ENCODE measurements at regions not wholly inside any gene's neighbourhood (a gene's known extent, or its start where the extent isn't known, plus 50 kb on each side); places are given as distances from the start of the nearest gene placed in this dataset.
"Not testable (repeated sequence)": the region's sequence is repeated elsewhere in the genome, so short reads cannot be mapped to it uniquely, and the experiment has no call there.

GRCh38 chr20:30348932-30349331 lies 908.5 kb upstream of the DEFB115 start:
- ATAC-seq, result not testable (repeated sequence)
- 29 to 64% (median 40%) methylated on average over 6 of the region's 6 CpGs for WGBS, 3 donors

DNA sequence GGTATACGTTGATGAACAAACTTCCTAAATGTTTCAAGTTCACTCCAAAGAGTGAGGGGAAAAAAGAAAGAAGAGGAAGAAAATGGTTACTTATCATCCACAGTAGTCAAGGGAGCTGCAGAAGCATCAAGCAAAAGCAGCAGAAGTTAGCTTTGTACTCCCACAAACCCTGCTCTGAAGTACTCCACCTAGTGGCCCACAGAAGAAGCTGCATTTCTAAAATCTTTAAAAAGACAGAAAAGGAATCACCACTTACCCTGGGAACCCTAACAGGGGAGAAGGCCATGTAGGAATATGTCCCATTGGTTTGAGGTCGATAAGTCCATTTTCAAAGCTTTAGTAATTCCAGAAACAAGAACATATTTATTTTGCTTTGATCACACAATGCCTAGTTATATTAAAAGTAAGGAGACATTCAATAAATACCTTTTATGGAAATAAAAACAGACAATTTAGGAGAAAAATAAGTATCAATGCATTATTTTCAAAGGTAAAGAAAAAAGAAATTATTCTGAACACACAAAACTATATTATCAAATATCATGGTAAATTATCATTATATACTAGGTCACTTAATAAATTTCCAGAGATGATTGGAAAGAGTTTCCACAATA lies 900.5 kb upstream of the DEFB115 start:
- H3K27me3 ChIP-seq (ENCODE audit: insufficient read depth in 3 of 3, low read length in 2 of 3); H3K36me3 ChIP-seq (ENCODE audit: insufficient read depth in 1 of 2, low read depth in 1 of 2); DNase-seq; H3K4me1 ChIP-seq; intact Hi-C loops (cut with DNase I); H3K27ac ChIP-seq; ATAC-seq; H3K9me3 ChIP-seq; H3K4me3 ChIP-seq: not testable (repeated sequence)
- TF ChIP-seq CTCF (IDR thresholded peaks at IDR 0.05), result peak; percentile 49
- 11 to 25% (median 18%) methylated on average over 2 of the region's 2 CpGs for WGBS, 3 donors

More at GRCh38 chr20:30348932-30349331, 908.5 kb upstream of the DEFB115 start:
- intact Hi-C loops (cut with DNase I); H3K4me3 ChIP-seq; DNase-seq; H3K36me3 ChIP-seq (ENCODE audit: insufficient read depth in 1 of 2, low read depth in 1 of 2); H3K27me3 ChIP-seq (ENCODE audit: insufficient read depth in 3 of 3, low read length in 2 of 3); H3K4me1 ChIP-seq; H3K27ac ChIP-seq; H3K9me3 ChIP-seq: not testable (repeated sequence)

GRCh38 chr20:30361756-30362155 lies 895.7 kb upstream of the DEFB115 start:
- H3K36me3 ChIP-seq (ENCODE audit: insufficient read depth in 1 of 2, low read depth in 1 of 2); H3K27ac ChIP-seq; H3K27me3 ChIP-seq (ENCODE audit: insufficient read depth in 3 of 3, low read length in 2 of 3); intact Hi-C loops (cut with DNase I); H3K4me1 ChIP-seq; H3K4me3 ChIP-seq; ATAC-seq; DNase-seq; H3K9me3 ChIP-seq: not testable (repeated sequence)
- WGBS, 3 donors, result 80 to 85% (median 83%) methylated on average over 12 to 13 of the region's 13 CpGs

GRCh38 chr20:30376430-30376766 lies 881.1 kb upstream of the DEFB115 start:
- WGBS, 3 donors, result 64 to 71% (median 70%) methylated on average over 14 of the region's 14 CpGs
- DNase-seq; H3K36me3 ChIP-seq (ENCODE audit: insufficient read depth in 1 of 2, low read depth in 1 of 2); ATAC-seq; H3K27me3 ChIP-seq (ENCODE audit: insufficient read depth in 3 of 3, low read length in 2 of 3); H3K4me1 ChIP-seq; H3K9me3 ChIP-seq; H3K27ac ChIP-seq; intact Hi-C loops (cut with DNase I): not testable (repeated sequence)
- peak overlapping the region; percentile 83 for H3K4me3 ChIP-seq

- 7 to 29% (median 8%) methylated on average over 55 to 70 of the region's 70 CpGs for WGBS, 3 donors
- DNase-seq, result peak; percentile 79 to 91
- TF ChIP-seq CTCF (IDR thresholded peaks at IDR 0.05), result peak; percentile 54
- Histone ChIP-seq H3K27ac (peak overlapping the region; percentile 75), H3K9me3 (no peaks in the 10 kb centered on the region), H3K36me3 (ENCODE audit: insufficient read depth in 1 of 2, low read depth in 1 of 2) (no peaks in the 10 kb centered on the region), H3K27me3 (ENCODE audit: insufficient read depth in 3 of 3, low read length in 2 of 3) (no peaks in the 10 kb centered on the region), H3K4me3 (peak overlapping the region; percentile 83), H3K4me1 (no peaks in the 10 kb centered on the region)
- intact Hi-C loops (cut with DNase I), result no loop called here
- peak; percentile 76 to 96 (median 83) for ATAC-seq
Measured at GRCh38 chr20:30376767-30377658, 880.5 kb upstream of the DEFB115 start.

DNA sequence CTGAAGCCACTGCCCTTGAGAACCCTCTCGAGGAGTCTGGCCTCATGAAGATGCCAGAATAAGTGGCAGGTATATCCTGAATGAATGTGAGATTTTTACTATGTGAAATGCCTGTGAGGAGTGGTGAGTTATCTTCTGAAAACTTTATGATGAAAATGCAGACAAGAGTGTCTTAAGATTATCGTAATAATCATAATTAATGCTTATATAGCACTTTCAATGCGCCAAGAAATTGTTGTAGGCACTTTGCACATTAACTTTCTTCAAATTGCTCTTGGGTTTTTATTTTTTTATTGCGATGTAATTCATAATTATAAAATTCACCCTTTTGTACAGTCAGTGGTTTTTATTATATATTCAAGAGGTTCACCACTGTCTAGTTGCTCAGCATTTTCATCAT lies 879.1 kb upstream of the DEFB115 start:
- H3K4me3 ChIP-seq, result peak overlapping the region; percentile 83
- H3K27me3 ChIP-seq (ENCODE audit: insufficient read depth in 3 of 3, low read length in 2 of 3); H3K27ac ChIP-seq; DNase-seq; H3K9me3 ChIP-seq; intact Hi-C loops (cut with DNase I); ATAC-seq; H3K36me3 ChIP-seq (ENCODE audit: insufficient read depth in 1 of 2, low read depth in 1 of 2); H3K4me1 ChIP-seq: not testable (repeated sequence)
- WGBS, 3 donors, result 70 to 78% (median 77%) methylated on average over 4 of the region's 4 CpGs

GRCh38 chr20:30378721-30379120 lies 878.7 kb upstream of the DEFB115 start:
- 94 to 100% (median 99%) methylated on average over 1 of the region's 1 CpG for WGBS, 3 donors
- H3K9me3 ChIP-seq; H3K36me3 ChIP-seq (ENCODE audit: insufficient read depth in 1 of 2, low read depth in 1 of 2); H3K27ac ChIP-seq; H3K27me3 ChIP-seq (ENCODE audit: insufficient read depth in 3 of 3, low read length in 2 of 3); ATAC-seq; DNase-seq; intact Hi-C loops (cut with DNase I); H3K4me1 ChIP-seq: not testable (repeated sequence)
- peak overlapping the region; percentile 83 for H3K4me3 ChIP-seq

DNA sequence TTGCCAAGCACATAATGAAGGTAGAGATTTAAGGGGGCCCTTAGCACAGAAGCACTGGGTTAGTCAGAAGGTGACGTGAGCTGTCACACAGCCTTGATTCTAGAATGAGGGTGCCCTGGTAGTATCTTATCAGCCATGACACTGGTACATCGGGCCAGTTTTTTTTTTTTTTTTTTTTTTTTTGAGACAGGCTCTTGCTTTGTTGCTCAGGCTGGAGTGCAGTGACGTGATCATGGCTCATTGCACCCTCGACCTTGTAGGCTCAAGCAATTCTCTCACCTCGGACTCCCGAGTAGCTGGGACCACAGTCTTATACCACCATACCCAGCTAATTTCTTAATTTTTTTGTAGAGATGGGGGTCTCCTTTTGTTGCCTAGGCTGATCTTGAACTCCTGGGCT lies 872.6 kb upstream of the DEFB115 start:
- intact Hi-C loops (cut with DNase I); H3K36me3 ChIP-seq (ENCODE audit: insufficient read depth in 1 of 2, low read depth in 1 of 2); H3K4me3 ChIP-seq; ATAC-seq; DNase-seq; H3K4me1 ChIP-seq; H3K27me3 ChIP-seq (ENCODE audit: insufficient read depth in 3 of 3, low read length in 2 of 3); H3K9me3 ChIP-seq; H3K27ac ChIP-seq: not testable (repeated sequence)
- 69 to 83% (median 72%) methylated on average over 6 of the region's 6 CpGs for WGBS, 3 donors

GRCh38 chr20:30386099-30386498 lies 871.4 kb upstream of the DEFB115 start:
- H3K4me3 ChIP-seq; H3K27me3 ChIP-seq (ENCODE audit: insufficient read depth in 3 of 3, low read length in 2 of 3); ATAC-seq; intact Hi-C loops (cut with DNase I); H3K27ac ChIP-seq; H3K4me1 ChIP-seq; H3K9me3 ChIP-seq; DNase-seq: not testable (repeated sequence)
- WGBS, 3 donors, result 82 to 95% (median 91%) methylated on average over 4 of the region's 4 CpGs
- peaks cover 0 to 15% of the 10 kb centered on the region in 2 donors for H3K36me3 ChIP-seq (ENCODE audit: insufficient read depth in 1 of 2, low read depth in 1 of 2)
